Lower leg skin (tissue), 3 donors: ENCODE measurements at regions not wholly inside any gene's neighbourhood (a gene's known extent, or its start where the extent isn't known, plus 50 kb on each side); places are given as distances from the start of the nearest gene placed in this dataset.

Source experiments
- POLR2A ChIP-seq, 2 donors: fragments of 450-650 bp; IDR thresholded peaks; one replicate each; pipeline ENCODE4 v1.6.1; 2016 to 2017; ENCODE audit warnings: antibody characterized with exemption in 2 of 2, mild to moderate bottlenecking in 1 of 2, moderate library complexity in 1 of 2
- TF ChIP-seq, protein P1 (sequence below), 3 donors: fragments of 450-650 bp; IDR thresholded peaks; one replicate each; pipeline ENCODE4 v1.5.1; 2016; ENCODE audit warnings: antibody characterized with exemption in 3 of 3, mild to moderate bottlenecking in 3 of 3, moderate library complexity in 2 of 3

- TF ChIP-seq, protein P1, sequence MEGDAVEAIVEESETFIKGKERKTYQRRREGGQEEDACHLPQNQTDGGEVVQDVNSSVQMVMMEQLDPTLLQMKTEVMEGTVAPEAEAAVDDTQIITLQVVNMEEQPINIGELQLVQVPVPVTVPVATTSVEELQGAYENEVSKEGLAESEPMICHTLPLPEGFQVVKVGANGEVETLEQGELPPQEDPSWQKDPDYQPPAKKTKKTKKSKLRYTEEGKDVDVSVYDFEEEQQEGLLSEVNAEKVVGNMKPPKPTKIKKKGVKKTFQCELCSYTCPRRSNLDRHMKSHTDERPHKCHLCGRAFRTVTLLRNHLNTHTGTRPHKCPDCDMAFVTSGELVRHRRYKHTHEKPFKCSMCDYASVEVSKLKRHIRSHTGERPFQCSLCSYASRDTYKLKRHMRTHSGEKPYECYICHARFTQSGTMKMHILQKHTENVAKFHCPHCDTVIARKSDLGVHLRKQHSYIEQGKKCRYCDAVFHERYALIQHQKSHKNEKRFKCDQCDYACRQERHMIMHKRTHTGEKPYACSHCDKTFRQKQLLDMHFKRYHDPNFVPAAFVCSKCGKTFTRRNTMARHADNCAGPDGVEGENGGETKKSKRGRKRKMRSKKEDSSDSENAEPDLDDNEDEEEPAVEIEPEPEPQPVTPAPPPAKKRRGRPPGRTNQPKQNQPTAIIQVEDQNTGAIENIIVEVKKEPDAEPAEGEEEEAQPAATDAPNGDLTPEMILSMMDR (IDR thresholded peaks at IDR 0.05): no peak
- TF ChIP-seq POLR2A (IDR thresholded peaks at IDR 0.05): no peak
These were observed 106.5 kb upstream of the DAB1 start for GRCh38 chr1:57530206-57530910.
